H9 (cell line): ENCODE measurements at regions not wholly inside any gene's neighbourhood (a gene's known extent, or its start where the extent isn't known, plus 50 kb on each side); places are given as distances from the start of the nearest gene placed in this dataset.

ENCODE experiments used
- DNase-seq: peaks from one replicate; pipeline ENCODE4 v3.0.0-alpha.2; 2017
- H2AFZ ChIP-seq: one replicate; pipeline ENCODE4 v1.6.1; 2013; ENCODE audit warnings: mild to moderate bottlenecking, low read length, control low read depth, moderate library complexity
- H2AK5ac ChIP-seq: 2 replicates; pipeline ENCODE4 v1.6.1; 2013; ENCODE audit warnings: low read length, control low read depth, mixed read lengths; ENCODE audit not compliant: insufficient read length
- H2BK120ac ChIP-seq: one replicate; pipeline ENCODE4 v1.6.1; 2013; ENCODE audit warnings: low read depth, mild to moderate bottlenecking, low read length, control low read depth, inconsistent platforms; ENCODE audit not compliant: poor library complexity, severe bottlenecking
- H2BK12ac ChIP-seq: 2 replicates; pipeline ENCODE4 v1.6.1; 2013; ENCODE audit warnings: low read length, control low read depth, mixed read lengths, low read depth; ENCODE audit not compliant: insufficient read length
- H2BK15ac ChIP-seq: 2 replicates; pipeline ENCODE4 v1.6.1; 2013; ENCODE audit warnings: low read depth, low read length, control low read depth
- H2BK20ac ChIP-seq: one replicate; pipeline ENCODE4 v1.6.1; 2013; ENCODE audit warnings: low read depth, mild to moderate bottlenecking, low read length, control low read depth, inconsistent platforms; ENCODE audit not compliant: poor library complexity, severe bottlenecking
- H2BK5ac ChIP-seq: 2 replicates; pipeline ENCODE4 v1.6.1; 2013; ENCODE audit warnings: low read length, control low read depth, mixed read lengths; ENCODE audit not compliant: insufficient read length
- H3K14ac ChIP-seq: 2 replicates; pipeline ENCODE4 v1.6.1; 2013; ENCODE audit warnings: low read length, control low read depth; ENCODE audit not compliant: insufficient read depth
- H3K18ac ChIP-seq: 2 replicates; pipeline ENCODE4 v1.6.1; 2013; ENCODE audit warnings: low read depth, mild to moderate bottlenecking, mixed read lengths, low read length, control low read depth; ENCODE audit not compliant: insufficient read length
- H3K23ac ChIP-seq: 2 replicates; pipeline ENCODE4 v1.6.1; 2013; ENCODE audit warnings: low read length, control low read depth, mixed read lengths, low read depth; ENCODE audit not compliant: insufficient read length
- H3K23me2 ChIP-seq: 2 replicates; pipeline ENCODE4 v1.6.1; 2013; ENCODE audit warnings: low read depth, mild to moderate bottlenecking, mixed read lengths, low read length, control low read depth; ENCODE audit not compliant: insufficient read length, poor library complexity, severe bottlenecking
- H3K27ac ChIP-seq: 2 replicates; pipeline ENCODE4 v1.5.1; 2013; ENCODE audit warnings: low read length, control low read depth, mixed read lengths, low read depth; ENCODE audit not compliant: insufficient read length
- H3K27me3 ChIP-seq: 2 replicates; pipeline ENCODE4 v1.6.1; 2013; ENCODE audit warnings: low read length, control low read depth, inconsistent platforms; ENCODE audit not compliant: insufficient read depth
- H3K4ac ChIP-seq: 2 replicates; pipeline ENCODE4 v1.6.1; 2013; ENCODE audit warnings: low read depth, mild to moderate bottlenecking, control low read depth, inconsistent platforms, low read length, moderate library complexity
- H3K4me1 ChIP-seq: 2 replicates; pipeline ENCODE4 v1.6.1; 2013; ENCODE audit warnings: low read length, control low read depth, inconsistent platforms; ENCODE audit not compliant: insufficient read depth
- H3K4me2 ChIP-seq: 2 replicates; pipeline ENCODE4 v1.6.1; 2013; ENCODE audit warnings: low read length, control low read depth, mixed read lengths; ENCODE audit not compliant: insufficient read length, insufficient read depth
- H3K56ac ChIP-seq: 2 replicates; pipeline ENCODE4 v1.6.1; 2013; ENCODE audit warnings: low read depth, mild to moderate bottlenecking, mixed read lengths, low read length, control low read depth; ENCODE audit not compliant: insufficient read length
- H3K79me1 ChIP-seq: 2 replicates; pipeline ENCODE4 v1.6.1; 2013; ENCODE audit warnings: low read depth, mild to moderate bottlenecking, moderate library complexity, low read length, control low read depth, inconsistent platforms; ENCODE audit not compliant: insufficient read depth, poor library complexity, severe bottlenecking
- H3K79me2 ChIP-seq: 2 replicates; pipeline ENCODE4 v1.6.1; 2013; ENCODE audit warnings: low read length, control low read depth, inconsistent platforms; ENCODE audit not compliant: insufficient read depth
- H3K9ac ChIP-seq: 2 replicates; pipeline ENCODE4 v1.6.1; 2013; ENCODE audit warnings: low read length, control low read depth, mixed read lengths; ENCODE audit not compliant: insufficient read length; ENCODE audit errors: extremely low read depth
- H3K9me3 ChIP-seq: one replicate; pipeline ENCODE4 v1.6.1; 2013; ENCODE audit warnings: low read depth, low read length, inconsistent platforms; ENCODE audit not compliant: control insufficient read depth
- H3T11ph ChIP-seq: one replicate; pipeline ENCODE4 v1.6.1; 2013; ENCODE audit warnings: mild to moderate bottlenecking, low read length, control low read depth, inconsistent platforms
- H4K20me1 ChIP-seq: one replicate; pipeline ENCODE4 v1.6.1; 2013; ENCODE audit not compliant: control insufficient read depth, insufficient read length, insufficient read depth
- H4K5ac ChIP-seq: 2 replicates; pipeline ENCODE4 v1.6.1; 2013; ENCODE audit warnings: low read depth, mild to moderate bottlenecking, mixed read lengths, low read length, control low read depth; ENCODE audit not compliant: insufficient read length
- H4K8ac ChIP-seq: replicated peaks from 2 replicates; pipeline ENCODE4 v1.6.1; 2013; ENCODE audit warnings: low read length, control low read depth, mixed read lengths, low read depth; ENCODE audit not compliant: insufficient read length
- H4K91ac ChIP-seq: 2 replicates; pipeline ENCODE4 v1.6.1; 2013; ENCODE audit warnings: low read depth, mild to moderate bottlenecking, moderate library complexity, mixed read lengths, low read length, control low read depth; ENCODE audit not compliant: insufficient read length
- H3K27ac Mint-ChIP-seq, 3 experiments: 2 replicates in 2 of 3; 3 replicates in 1 of 3; pipeline ENCODE4 v1.8.0; 2020 to 2021; ENCODE audit warnings: mixed read lengths in 3 of 3, mild to moderate bottlenecking in 1 of 3, moderate library complexity in 1 of 3
- H3K27me3 Mint-ChIP-seq: 2 replicates; pipeline ENCODE4 v1.8.0; 2021; ENCODE audit warnings: low read depth, mild to moderate bottlenecking, moderate library complexity, mixed read lengths
- H3K36me3 Mint-ChIP-seq, 3 experiments: 2 replicates in 2 of 3; 3 replicates in 1 of 3; pipeline ENCODE4 v1.8.0; 2020 to 2021; ENCODE audit warnings: low read depth in 3 of 3, mixed read lengths in 3 of 3; ENCODE audit not compliant: insufficient read depth in 1 of 3
- H3K4me1 Mint-ChIP-seq, 2 experiments: 2 replicates each; pipeline ENCODE4 v1.8.0; 2020; ENCODE audit warnings: mixed read lengths in 2 of 2
- H3K4me3 Mint-ChIP-seq, 2 experiments: 2 replicates in 1 of 2; 3 replicates in 1 of 2; pipeline ENCODE4 v1.8.0; 2020 to 2021; ENCODE audit warnings: mild to moderate bottlenecking in 2 of 2, mixed read lengths in 2 of 2, moderate library complexity in 1 of 2
- H3K9me3 Mint-ChIP-seq, 2 experiments: 2 replicates in 1 of 2; 3 replicates in 1 of 2; pipeline ENCODE4 v1.8.0; 2020; ENCODE audit warnings: mild to moderate bottlenecking in 2 of 2, mixed read lengths in 2 of 2, moderate library complexity in 1 of 2
- CTCF ChIP-seq: fragments of 200-600 bp; sonication (generic); conservative IDR thresholded peaks from 3 replicates; pipeline ENCODE4 v1.8.0; 2021; ENCODE audit warnings: antibody characterized with exemption, mild to moderate bottlenecking
- WGBS: extraction: QIAGEN DNeasy Blood & Tissue Kit; methylation state at CpG from one replicate; pipeline ENCODE4 v1.1.7; 2013; ENCODE audit warnings: missing lambda C conversion rate, low lambda C conversion rate, mixed read lengths; ENCODE audit not compliant: insufficient read length; ENCODE audit errors: extremely low coverage; 5-methylcytosine and 5-hydroxymethylcytosine counted together

GRCh38 chr5:3400659-3401058 lies 195.0 kb upstream of the IRX1 start:
- H4K20me1 ChIP-seq: no peaks in the 10 kb centered on the region
- H3K36me3 Mint-ChIP-seq: peaks cover 0 to 9% (median 4%) of the 10 kb centered on the region in 3 experiments; a peak in 5 of 7 replicates
- H3K23me2 ChIP-seq: no peaks in the 10 kb centered on the region
- H3K56ac ChIP-seq: no peak overlapping the region
- H3K79me2 ChIP-seq: no peaks in the 10 kb centered on the region
- H4K5ac ChIP-seq: no peak overlapping the region
- no peak overlapping the region for H2BK12ac ChIP-seq
- no peaks in the 10 kb centered on the region for H3K4me1 ChIP-seq
- peaks cover 8 to 13% of the 10 kb centered on the region in 2 experiments; a peak in 3 of 5 replicates for H3K9me3 Mint-ChIP-seq
- H3K18ac ChIP-seq: no peak overlapping the region
- no peak overlapping the region for H2BK5ac ChIP-seq
- no peak overlapping the region for H2AFZ ChIP-seq
- no peak overlapping the region for H3K9ac ChIP-seq
- no peak overlapping the region for H3K27ac ChIP-seq
- H2BK120ac ChIP-seq: no peak overlapping the region
- H4K91ac ChIP-seq: no peak overlapping the region
- no peak overlapping the region for H3K4me3 Mint-ChIP-seq
- H4K8ac ChIP-seq: no peak overlapping the region
- peaks cover 8 to 9% of the 10 kb centered on the region in 2 experiments; a peak in 2 of 4 replicates for H3K4me1 Mint-ChIP-seq
- H2BK15ac ChIP-seq: no peak overlapping the region
- no CpG with 5 or more reads among the region's 8 CpGs for whole genome bisulfite sequencing
- no peak overlapping the region for H3K4me2 ChIP-seq
- no peak overlapping the region for H3K23ac ChIP-seq
- H3K4ac ChIP-seq: no peak overlapping the region
- H3K9me3 ChIP-seq: no peaks in the 10 kb centered on the region
- no peak overlapping the region for H3K14ac ChIP-seq
- no peaks in the 10 kb centered on the region for H3K27me3 ChIP-seq
- no peak for TF ChIP-seq CTCF
- H2BK20ac ChIP-seq: no peak overlapping the region
- peak overlapping the region in 1 of 3 experiments; percentile 46; a peak in 1 of 7 replicates for H3K27ac Mint-ChIP-seq
- DNase-seq: no peak
- no peaks in the 10 kb centered on the region for H3K79me1 ChIP-seq
- H3T11ph ChIP-seq: no peak overlapping the region
- H3K27me3 Mint-ChIP-seq: no peaks in the 10 kb centered on the region
- H2AK5ac ChIP-seq: no peak overlapping the region
